Activated CD8-positive, alpha-beta T cell treated with anti-CD3 and anti-CD28 coated beads for 36 hours (primary cell): ENCODE measurements at regions not wholly inside any gene's neighbourhood (a gene's known extent, or its start where the extent isn't known, plus 50 kb on each side); places are given as distances from the start of the nearest gene placed in this dataset.

Source experiments
- ATAC-seq: fragments of 200-7000 bp; cut with Tn5 transposase; one replicate; pipeline ENCODE4 v1.10.0; 2021; ENCODE audit warnings: mild to moderate bottlenecking, moderate library complexity
- CTCF ChIA-PET: fragments of 350-600 bp; sonication (Branson Sonifier 250); formaldehyde crosslinking; loops from one replicate; lab custom pipeline; 2021; ENCODE audit warnings: antibody characterized with exemption; lab: Charles Lee
- POLR2A ChIA-PET: fragments of 350-600 bp; sonication (Branson Sonifier 250); formaldehyde crosslinking; loops from one replicate; lab custom pipeline; 2021; ENCODE audit warnings: antibody characterized with exemption; lab: Charles Lee
- DNase-seq: peaks from one replicate; pipeline ENCODE4 v3.0.0-alpha.2; 2020
- H3K27ac Mint-ChIP-seq: one replicate; pipeline ENCODE4 v1.8.0; 2021; ENCODE audit warnings: mild to moderate bottlenecking, mixed read lengths
- H3K27me3 Mint-ChIP-seq: one replicate; pipeline ENCODE4 v1.8.0; 2021; ENCODE audit warnings: mixed read lengths
- H3K36me3 Mint-ChIP-seq: one replicate; pipeline ENCODE4 v1.8.0; 2021; ENCODE audit warnings: low read depth, mixed read lengths
- H3K4me1 Mint-ChIP-seq: one replicate; pipeline ENCODE4 v1.8.0; 2021; ENCODE audit warnings: low read depth, mixed read lengths
- H3K4me3 Mint-ChIP-seq: one replicate; pipeline ENCODE4 v1.8.0; 2021; ENCODE audit warnings: mild to moderate bottlenecking, moderate library complexity, mixed read lengths
- H3K9me3 Mint-ChIP-seq: one replicate; pipeline ENCODE4 v1.8.0; 2021; ENCODE audit warnings: mixed read lengths
- intact Hi-C: fragments of 100-400 bp; cut with micrococcal nuclease; formaldehyde crosslinking; loops from one replicate; pipeline ENCODE4 v1.10.0; 2022
- TF ChIP-seq, protein P1 (sequence below): fragments of 200-600 bp; IDR thresholded peaks from one replicate; pipeline ENCODE4 v1.8.0; 2022; ENCODE audit warnings: antibody characterized with exemption, mild to moderate bottlenecking

DNA sequence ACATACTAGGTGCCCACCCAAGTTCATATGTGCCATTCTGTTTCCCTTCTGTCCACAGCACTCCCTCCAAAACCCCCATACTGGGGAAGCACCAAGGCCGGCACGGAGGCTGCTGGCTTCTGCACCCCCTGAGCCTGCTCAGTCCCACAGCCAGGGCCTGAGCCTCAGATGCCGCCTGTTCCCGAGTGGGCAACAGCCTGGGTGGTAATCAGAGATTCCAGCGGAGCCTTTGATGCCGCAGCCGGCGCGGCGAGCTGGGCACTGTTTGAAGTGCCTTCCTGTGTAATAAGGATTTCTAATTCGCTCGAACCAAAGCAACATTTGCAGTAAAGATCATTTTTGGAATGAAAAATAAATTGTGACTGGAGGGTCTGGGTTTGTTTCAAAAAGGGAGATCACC lies 460.3 kb downstream of the SOX6 start:
- no peaks in the 10 kb centered on the region for H3K27me3 Mint-ChIP-seq
- POLR2A ChIA-PET, result no interaction called here
- H3K4me1 Mint-ChIP-seq, result no peaks in the 10 kb centered on the region
- no peak for DNase-seq
- no peaks in the 10 kb centered on the region for H3K36me3 Mint-ChIP-seq
- CTCF ChIA-PET, result interaction anchor here (1.1 kb wide), 1 partner anchor 29 kb away, joined by 3 read pairs; no protein-coding TSS in a partner anchor
- no peak overlapping the region for H3K27ac Mint-ChIP-seq
- TF ChIP-seq, protein P1, sequence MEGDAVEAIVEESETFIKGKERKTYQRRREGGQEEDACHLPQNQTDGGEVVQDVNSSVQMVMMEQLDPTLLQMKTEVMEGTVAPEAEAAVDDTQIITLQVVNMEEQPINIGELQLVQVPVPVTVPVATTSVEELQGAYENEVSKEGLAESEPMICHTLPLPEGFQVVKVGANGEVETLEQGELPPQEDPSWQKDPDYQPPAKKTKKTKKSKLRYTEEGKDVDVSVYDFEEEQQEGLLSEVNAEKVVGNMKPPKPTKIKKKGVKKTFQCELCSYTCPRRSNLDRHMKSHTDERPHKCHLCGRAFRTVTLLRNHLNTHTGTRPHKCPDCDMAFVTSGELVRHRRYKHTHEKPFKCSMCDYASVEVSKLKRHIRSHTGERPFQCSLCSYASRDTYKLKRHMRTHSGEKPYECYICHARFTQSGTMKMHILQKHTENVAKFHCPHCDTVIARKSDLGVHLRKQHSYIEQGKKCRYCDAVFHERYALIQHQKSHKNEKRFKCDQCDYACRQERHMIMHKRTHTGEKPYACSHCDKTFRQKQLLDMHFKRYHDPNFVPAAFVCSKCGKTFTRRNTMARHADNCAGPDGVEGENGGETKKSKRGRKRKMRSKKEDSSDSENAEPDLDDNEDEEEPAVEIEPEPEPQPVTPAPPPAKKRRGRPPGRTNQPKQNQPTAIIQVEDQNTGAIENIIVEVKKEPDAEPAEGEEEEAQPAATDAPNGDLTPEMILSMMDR, result no peak
- ATAC-seq, result no peak
- intact Hi-C loops, result no loop called here
- no peak overlapping the region for H3K4me3 Mint-ChIP-seq
- H3K9me3 Mint-ChIP-seq, result no peaks in the 10 kb centered on the region

DNA sequence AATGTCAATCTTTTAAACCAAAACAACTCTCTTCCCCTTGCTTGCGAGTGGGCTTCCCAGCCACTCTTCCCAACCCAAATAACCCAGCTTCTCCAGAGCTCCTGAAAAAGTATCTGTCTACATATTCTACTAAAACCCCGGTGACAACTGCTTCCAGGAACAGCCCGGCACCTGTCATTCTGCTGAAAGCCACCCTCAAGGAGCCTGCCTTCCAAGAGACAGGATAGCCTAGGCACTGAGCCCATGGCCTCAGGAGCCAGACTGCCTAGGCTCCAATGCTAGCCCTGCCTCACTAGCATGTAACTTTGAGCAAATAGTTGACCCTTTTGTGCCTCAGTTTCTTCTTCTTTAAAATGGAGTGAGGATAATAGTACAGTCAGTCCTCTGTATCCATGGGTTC lies 459.8 kb downstream of the SOX6 start:
- Mint-ChIP-seq H3K9me3 (no peaks in the 10 kb centered on the region), H3K4me3 (no peak overlapping the region), H3K27me3 (no peaks in the 10 kb centered on the region), H3K36me3 (no peaks in the 10 kb centered on the region), H3K27ac (no peak overlapping the region), H3K4me1 (no peaks in the 10 kb centered on the region)
- POLR2A ChIA-PET, result no interaction called here
- intact Hi-C loops, result no loop called here
- TF ChIP-seq, protein P1, result no peak
- CTCF ChIA-PET, result no interaction called here
- DNase-seq (no peak), ATAC-seq (no peak)

DNA sequence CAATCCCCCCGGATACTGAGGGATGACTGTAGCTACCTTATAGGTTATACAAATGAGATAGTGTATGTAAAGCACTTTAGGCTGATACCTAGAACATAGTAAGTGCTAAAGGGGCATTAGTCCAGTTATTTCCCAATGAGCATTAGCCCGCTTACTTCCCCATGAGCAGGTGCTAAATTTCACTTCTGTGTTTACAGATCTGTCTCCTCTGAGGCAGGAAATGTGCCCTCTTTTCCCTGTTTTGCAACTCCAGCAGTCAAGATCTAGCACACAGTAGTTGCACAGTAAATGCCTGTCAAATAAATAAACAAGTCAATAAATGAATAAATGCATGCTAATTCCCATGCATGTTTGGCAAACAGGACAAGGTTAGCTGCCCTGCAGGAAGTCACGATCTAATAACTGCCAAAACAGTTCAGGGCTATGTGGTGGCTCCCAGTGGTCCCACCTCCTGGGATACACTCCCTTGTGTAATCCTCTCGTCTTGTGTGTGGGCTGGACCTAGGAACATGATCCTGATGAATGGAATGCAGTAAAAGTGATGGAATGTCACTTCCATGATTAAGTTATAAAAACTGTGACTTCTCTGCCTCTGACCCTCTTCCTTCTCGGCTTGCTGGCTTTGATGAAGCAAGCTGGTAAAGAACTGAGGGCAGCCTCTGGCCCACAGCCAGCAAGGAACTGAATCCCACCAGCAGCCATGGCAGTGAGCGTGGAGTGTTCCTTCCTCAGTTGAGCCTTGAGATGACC lies 459.0 kb downstream of the SOX6 start:
- H3K36me3 Mint-ChIP-seq, result no peaks in the 10 kb centered on the region
- TF ChIP-seq, protein P1, result no peak
- no peak overlapping the region for H3K4me3 Mint-ChIP-seq
- POLR2A ChIA-PET, result interaction anchor here (1.0 kb wide), 1 partner anchor 17 kb away, joined by 5 read pairs; no protein-coding TSS in a partner anchor
- CTCF ChIA-PET, result no interaction called here
- H3K27ac Mint-ChIP-seq, result no peak overlapping the region
- intact Hi-C loops, result no loop called here
- no peaks in the 10 kb centered on the region for H3K4me1 Mint-ChIP-seq
- H3K9me3 Mint-ChIP-seq, result no peaks in the 10 kb centered on the region
- no peak for DNase-seq
- no peak for ATAC-seq
- no peaks in the 10 kb centered on the region for H3K27me3 Mint-ChIP-seq

DNA sequence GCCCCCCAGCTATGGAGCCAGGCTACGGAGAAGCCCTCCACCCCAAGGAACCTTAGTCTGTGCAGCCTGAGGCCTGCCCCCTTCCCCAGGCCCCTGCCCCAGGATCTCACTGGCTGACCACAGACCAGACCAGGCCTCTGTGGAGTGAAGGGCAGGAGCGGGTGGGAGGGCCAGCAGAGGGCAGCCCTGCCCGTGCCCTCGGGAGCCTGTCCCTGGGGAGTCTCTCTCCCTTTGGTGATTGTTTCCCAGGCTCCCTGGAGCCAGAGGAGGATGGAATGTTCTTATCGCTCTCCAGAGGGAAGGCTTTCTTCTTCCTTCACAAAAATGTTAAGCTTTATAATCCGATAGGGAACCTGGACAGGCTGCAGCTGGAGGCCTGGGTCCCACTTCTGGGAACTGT lies 455.3 kb downstream of the SOX6 start:
- Mint-ChIP-seq H3K27me3 (no peaks in the 10 kb centered on the region), H3K4me3 (no peak overlapping the region), H3K4me1 (no peaks in the 10 kb centered on the region), H3K27ac (no peak overlapping the region), H3K9me3 (no peaks in the 10 kb centered on the region), H3K36me3 (no peaks in the 10 kb centered on the region)
- intact Hi-C loops, result no loop called here
- ChIA-PET CTCF (no interaction called here), POLR2A (no interaction called here)
- TF ChIP-seq, protein P1, result no peak
- no peak for DNase-seq
- no peak for ATAC-seq

DNA sequence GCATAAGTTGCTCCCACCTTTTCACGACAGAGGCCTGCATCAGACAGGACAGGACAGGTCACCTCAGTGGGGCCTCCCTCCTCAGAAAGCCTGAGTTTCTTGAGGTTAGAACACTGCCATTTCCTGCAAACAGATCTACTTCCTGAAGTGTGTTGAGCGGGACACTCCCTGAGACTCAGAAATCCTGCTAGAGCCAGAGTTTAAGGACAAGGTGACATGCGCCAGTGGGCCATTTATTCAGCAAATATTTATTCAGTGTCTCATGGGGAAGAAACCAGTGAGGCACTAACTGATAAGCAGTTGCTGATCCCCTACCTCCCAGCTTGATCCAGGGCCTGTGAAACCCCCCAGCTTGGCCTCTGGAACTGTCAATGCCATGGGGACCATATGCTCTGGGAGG lies 454.6 kb downstream of the SOX6 start:
- ATAC-seq (no peak), DNase-seq (no peak)
- TF ChIP-seq, protein P1, result no peak
- no peaks in the 10 kb centered on the region for H3K36me3 Mint-ChIP-seq
- H3K27me3 Mint-ChIP-seq, result no peaks in the 10 kb centered on the region
- CTCF ChIA-PET, result no interaction called here
- no peak overlapping the region for H3K27ac Mint-ChIP-seq
- H3K9me3 Mint-ChIP-seq, result no peaks in the 10 kb centered on the region
- H3K4me1 Mint-ChIP-seq, result no peaks in the 10 kb centered on the region
- H3K4me3 Mint-ChIP-seq, result no peak overlapping the region
- intact Hi-C loops, result no loop called here
- POLR2A ChIA-PET, result no interaction called here
